ENCODE measurements at regions not wholly inside any gene's neighbourhood (a gene's known extent, or its start where the extent isn't known, plus 50 kb on each side); places are given as distances from the start of the nearest gene placed in this dataset.

DNA sequence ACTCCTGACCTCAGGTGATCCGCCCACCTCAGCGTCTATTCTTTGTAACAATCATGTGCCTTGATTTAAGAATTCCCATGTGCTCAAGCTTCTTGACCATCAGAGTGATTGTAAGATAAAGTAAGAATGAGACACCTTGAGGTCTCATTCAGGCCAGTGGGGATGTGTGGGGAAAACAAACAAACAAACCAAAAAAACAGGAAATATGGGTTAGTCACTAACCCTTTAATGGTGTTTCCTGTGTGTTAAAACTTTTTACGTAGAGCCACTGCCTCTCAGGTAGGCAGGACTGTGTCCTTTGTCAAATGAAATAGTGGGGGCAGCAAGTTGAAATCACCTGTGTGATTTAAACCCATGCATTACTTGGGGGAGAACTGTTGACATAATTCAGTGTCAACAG is 91.5 kb upstream of the DHRSX start:
- DNase-seq (ENCODE audit: low read depth) (peak; percentile 63), FAIRE-seq (no peak)
- H3K36me3 ChIP-seq (ENCODE audit: control insufficient read depth, insufficient read depth, low read length), result no peaks in the 10 kb centered on the region
- no peak overlapping the region for H3K4me3 ChIP-seq (ENCODE audit: low read depth, low read length)
- TF ChIP-seq, protein P1, sequence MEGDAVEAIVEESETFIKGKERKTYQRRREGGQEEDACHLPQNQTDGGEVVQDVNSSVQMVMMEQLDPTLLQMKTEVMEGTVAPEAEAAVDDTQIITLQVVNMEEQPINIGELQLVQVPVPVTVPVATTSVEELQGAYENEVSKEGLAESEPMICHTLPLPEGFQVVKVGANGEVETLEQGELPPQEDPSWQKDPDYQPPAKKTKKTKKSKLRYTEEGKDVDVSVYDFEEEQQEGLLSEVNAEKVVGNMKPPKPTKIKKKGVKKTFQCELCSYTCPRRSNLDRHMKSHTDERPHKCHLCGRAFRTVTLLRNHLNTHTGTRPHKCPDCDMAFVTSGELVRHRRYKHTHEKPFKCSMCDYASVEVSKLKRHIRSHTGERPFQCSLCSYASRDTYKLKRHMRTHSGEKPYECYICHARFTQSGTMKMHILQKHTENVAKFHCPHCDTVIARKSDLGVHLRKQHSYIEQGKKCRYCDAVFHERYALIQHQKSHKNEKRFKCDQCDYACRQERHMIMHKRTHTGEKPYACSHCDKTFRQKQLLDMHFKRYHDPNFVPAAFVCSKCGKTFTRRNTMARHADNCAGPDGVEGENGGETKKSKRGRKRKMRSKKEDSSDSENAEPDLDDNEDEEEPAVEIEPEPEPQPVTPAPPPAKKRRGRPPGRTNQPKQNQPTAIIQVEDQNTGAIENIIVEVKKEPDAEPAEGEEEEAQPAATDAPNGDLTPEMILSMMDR (IDR thresholded peaks at IDR 0.05; ENCODE audit: insufficient read depth, low read length, severe bottlenecking), result no peak
- no peaks in the 10 kb centered on the region for H3K27me3 ChIP-seq (ENCODE audit: control insufficient read depth, insufficient read depth, low read length)

DNA sequence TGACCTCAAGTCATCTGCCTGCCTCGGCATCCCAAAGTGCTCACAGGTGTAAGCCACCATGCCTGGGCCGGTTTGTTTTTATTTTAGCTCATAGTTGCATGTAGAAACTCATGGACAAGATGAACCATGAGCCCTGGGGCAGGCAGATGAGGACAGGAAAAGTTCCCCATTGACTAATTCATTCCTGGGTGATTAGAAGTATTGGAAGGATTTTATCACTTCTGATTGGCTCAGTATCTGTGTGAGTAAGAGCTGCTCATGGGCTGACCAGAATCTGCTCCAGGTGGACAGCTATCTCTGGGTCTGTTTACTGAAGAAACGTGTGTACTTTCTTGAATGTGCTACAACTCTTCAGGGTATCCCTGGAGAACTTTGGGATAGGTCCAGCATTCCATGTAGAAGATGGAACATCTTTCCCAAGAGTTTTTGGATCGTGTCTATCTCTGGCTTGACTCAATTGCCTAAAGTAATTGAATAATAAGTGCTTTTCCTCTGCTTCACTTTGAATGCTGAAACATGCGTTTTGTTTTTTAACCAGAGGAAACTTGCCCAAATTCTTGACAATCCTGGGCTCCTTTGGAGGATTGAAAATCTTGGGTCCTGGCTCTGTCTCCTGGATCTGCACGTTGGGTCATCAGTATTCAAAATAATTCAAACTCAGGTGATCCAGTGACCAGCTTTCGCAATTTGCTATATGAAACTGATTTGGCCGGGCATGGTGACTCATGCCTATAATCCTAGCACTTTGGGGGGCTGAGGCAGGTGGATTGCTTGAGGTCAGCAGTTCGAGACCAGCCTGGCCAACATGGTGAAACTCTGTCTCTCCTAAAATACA is 88.6 kb upstream of the DHRSX start:
- DNase-seq (ENCODE audit: low read depth) (peak; percentile 92), FAIRE-seq (no peak)
- peaks cover 3% of the 10 kb centered on the region for H3K27me3 ChIP-seq (ENCODE audit: control insufficient read depth, insufficient read depth, low read length)
- H3K4me3 ChIP-seq (ENCODE audit: low read depth, low read length), result no peak overlapping the region
- TF ChIP-seq, protein P1 (IDR thresholded peaks at IDR 0.05; ENCODE audit: insufficient read depth, low read length, severe bottlenecking), result no peak
- H3K36me3 ChIP-seq (ENCODE audit: control insufficient read depth, insufficient read depth, low read length), result no peaks in the 10 kb centered on the region

DNA sequence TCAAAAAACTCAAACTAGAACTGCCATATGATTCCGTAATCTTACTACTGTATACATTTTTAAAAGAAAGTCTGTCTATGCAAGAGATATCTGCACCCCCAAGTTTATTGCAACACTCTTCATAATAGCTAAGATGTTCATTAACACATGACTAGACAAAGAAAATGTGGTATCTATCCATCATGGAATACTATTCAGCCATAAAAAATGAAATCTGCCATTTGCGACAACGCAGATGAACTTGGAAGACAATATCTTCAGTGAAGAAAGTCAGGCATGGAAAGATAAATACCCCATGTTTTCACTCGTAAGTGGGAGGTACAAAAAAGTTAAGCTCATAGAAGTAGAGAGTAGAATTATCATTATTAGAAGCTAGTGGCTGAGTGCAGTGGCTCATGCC is 87.3 kb upstream of the DHRSX start:
- peaks cover 6% of the 10 kb centered on the region for H3K27me3 ChIP-seq (ENCODE audit: control insufficient read depth, insufficient read depth, low read length)
- DNase-seq (ENCODE audit: low read depth) (no peak), FAIRE-seq (no peak)
- TF ChIP-seq, protein P1 (IDR thresholded peaks at IDR 0.05; ENCODE audit: insufficient read depth, low read length, severe bottlenecking), result no peak
- no peaks in the 10 kb centered on the region for H3K36me3 ChIP-seq (ENCODE audit: control insufficient read depth, insufficient read depth, low read length)
- H3K4me3 ChIP-seq (ENCODE audit: low read depth, low read length), result no peak overlapping the region

- DNase-seq (ENCODE audit: low read depth), result no peak
- Histone ChIP-seq H3K27me3 (ENCODE audit: control insufficient read depth, insufficient read depth, low read length) (peaks cover 10% of the 10 kb centered on the region), H3K4me3 (ENCODE audit: low read depth, low read length) (no peak overlapping the region), H3K36me3 (ENCODE audit: control insufficient read depth, insufficient read depth, low read length) (no peaks in the 10 kb centered on the region)
- no peak for FAIRE-seq
- TF ChIP-seq, protein P1 (IDR thresholded peaks at IDR 0.05; ENCODE audit: insufficient read depth, low read length, severe bottlenecking), result no peak
Observed at GRCh38 chrX:2587146-2587545, 86.4 kb upstream of the DHRSX start.

DNA sequence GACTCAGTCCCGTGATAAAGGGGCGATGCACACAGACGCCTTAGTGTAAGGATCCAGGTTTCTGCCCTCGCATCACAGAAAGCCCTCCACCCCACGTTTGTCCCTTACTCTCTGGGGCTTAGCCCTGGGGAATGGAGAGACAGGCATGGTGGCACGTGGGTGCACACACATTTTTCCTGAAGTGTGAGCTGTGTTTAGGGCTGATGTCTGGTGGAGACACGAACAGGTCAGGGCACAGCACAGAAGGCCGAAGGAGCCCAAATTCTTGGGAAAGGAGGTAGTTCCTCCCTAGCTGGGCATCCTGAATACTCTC is 84.3 kb upstream of the DHRSX start:
- DNase-seq (ENCODE audit: low read depth) (no peak), FAIRE-seq (peak; percentile 7)
- TF ChIP-seq, protein P1 (IDR thresholded peaks at IDR 0.05; ENCODE audit: insufficient read depth, low read length, severe bottlenecking), result no peak
- H3K27me3 ChIP-seq (ENCODE audit: control insufficient read depth, insufficient read depth, low read length), result peaks cover 15% of the 10 kb centered on the region
- H3K4me3 ChIP-seq (ENCODE audit: low read depth, low read length), result no peak overlapping the region
- no peaks in the 10 kb centered on the region for H3K36me3 ChIP-seq (ENCODE audit: control insufficient read depth, insufficient read depth, low read length)

Measured in bronchial epithelial cell (primary cell).